Stimulated activated CD4-positive, alpha-beta T cell treated with anti-CD3 and anti-CD28 coated beads, TNF-alpha, amount 100 ng/mL, for 1 hour (primary cell): ENCODE measurements at regions not wholly inside any gene's neighbourhood (a gene's known extent, or its start where the extent isn't known, plus 50 kb on each side); places are given as distances from the start of the nearest gene placed in this dataset.

ENCODE experiments used
- DNase-seq, 3 donors: peaks; one replicate each; pipeline ENCODE4 v3.0.0-alpha.2; 2020; ENCODE audit warnings: low read depth in 3 of 3, low spot score in 1 of 3

DNA sequence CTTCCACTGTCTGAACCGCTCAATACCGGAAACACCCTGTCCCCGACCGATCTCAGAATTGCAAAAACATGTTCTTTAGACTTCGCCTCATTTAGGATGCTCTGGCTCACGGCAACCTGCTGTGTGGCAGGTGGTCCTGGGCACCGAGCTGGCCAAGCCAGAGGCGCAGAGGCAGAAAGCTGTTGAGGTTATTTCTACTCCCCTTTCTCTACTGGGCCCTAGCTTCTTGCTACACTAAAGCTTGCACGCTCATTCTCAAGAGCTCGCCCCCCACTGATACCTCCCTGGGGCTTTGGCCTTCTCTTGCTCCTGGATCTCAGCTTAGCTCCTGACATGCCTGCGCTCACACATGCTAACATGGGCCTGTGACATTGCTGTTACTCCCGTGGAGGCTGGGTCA, 417.4 kb downstream of the LPIN1 start:
- DNase-seq = no peak

GRCh38 chr2:12164689-12165088, 418.3 kb downstream of the LPIN1 start:
- DNase-seq = no peak

GRCh38 chr2:12167525-12168317, 421.3 kb downstream of the LPIN1 start:
- no peak for DNase-seq

DNA sequence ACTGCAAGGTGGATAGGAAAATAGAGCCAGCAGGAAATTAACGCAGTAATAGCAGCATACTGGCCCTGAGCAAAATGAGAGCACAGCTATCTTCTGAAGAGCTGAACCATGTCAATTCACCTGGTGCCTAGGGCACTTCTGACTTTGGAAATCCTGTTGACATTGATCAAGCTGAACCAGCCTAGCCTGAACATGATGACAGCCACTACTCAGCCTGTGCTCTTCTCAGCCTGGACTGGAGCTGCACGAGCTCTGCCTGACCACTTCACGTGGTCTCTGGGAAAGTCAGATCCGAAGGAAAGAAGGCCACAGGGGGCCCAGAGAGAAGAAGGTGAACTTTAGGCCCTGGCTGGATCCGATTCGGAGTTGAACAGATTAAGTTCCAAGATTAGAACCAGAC, 421.9 kb downstream of the LPIN1 start:
- DNase-seq = no peak

GRCh38 chr2:12168791-12169388, 422.5 kb downstream of the LPIN1 start:
- no peak for DNase-seq

- no peak for DNase-seq
Observed at GRCh38 chr2:12169721-12170120, 423.3 kb downstream of the LPIN1 start.

DNA sequence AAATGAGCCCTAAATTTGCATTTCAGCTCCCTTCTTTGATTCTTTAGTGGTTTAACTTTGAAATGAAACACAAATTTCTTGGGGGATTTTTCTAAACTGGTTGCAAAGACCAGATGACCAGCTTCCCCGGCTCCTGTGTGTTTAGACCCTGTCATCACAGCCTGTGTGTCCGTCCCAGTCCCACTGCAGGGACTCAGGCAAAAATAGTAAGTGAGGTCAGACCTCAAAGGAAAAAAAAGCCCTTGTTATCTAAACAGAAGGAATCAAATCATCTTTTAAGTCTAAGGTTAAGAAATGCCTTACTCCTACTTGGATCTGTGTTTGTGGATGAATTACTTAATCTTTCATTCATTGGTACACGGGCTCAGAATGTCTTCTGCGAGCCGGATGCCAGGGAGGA, 423.7 kb downstream of the LPIN1 start:
- no peak for DNase-seq

GRCh38 chr2:12173271-12173942, 427.0 kb downstream of the LPIN1 start:
- DNase-seq = no peak

- DNase-seq = no peak
Observed at GRCh38 chr2:12173943-12174340, 427.5 kb downstream of the LPIN1 start.

DNA sequence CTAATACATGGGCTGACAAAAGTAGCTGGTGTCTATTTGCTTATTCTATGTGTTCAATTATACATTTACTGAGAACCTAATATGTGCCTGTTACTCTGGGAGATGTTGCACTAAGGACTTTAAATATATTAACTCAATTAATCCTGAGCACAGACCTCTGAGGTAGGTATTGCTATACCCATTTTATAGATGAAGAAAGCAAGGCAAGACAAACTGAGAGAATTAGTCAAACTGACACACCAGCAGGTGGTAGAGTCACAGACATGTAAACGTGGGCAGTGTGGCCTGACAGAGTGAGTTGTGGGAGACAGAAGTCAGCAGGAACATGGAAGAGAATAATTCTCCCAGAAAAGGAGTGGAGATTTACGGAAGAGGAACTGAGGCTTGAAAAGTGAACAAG, 428.9 kb downstream of the LPIN1 start:
- DNase-seq = no peak

DNA sequence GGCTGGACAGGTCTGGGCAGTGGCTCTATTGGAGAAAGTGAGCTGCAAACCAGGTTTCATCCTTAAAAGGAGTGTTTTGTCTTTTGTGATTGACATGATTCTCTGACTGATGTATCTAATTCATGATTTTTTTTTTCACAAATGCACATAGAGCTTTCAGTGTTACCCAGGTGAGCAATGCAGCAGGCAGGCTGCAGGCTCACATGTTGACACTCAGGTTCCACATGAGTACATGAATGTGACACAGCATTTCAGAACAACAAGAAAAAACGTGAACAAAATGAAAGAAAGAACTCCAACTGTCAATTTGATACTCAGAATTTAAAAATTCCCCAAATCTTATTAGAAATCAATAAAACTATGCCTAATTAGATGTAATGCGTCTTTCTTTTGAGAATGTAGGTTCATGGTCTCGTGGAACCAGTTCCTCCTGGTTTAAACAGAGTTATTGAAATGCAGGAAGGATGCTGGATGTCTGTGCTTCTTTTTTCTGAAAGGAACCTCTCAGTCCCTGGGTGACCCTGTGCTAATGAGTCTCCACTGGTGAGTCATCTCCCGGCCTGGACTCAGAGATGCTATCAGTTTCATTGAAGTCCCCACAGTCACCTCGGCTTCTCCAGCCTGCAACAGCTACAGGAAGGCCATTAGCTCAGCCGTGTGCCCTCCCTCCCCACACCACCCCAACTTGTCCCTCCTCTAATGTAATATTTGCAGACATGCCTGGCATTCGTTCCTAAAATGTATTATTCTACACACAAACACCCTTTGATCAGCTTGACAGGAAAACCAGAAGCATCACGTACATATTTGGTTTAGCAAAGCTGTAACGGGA, 430.4 kb downstream of the LPIN1 start:
- no peak for DNase-seq

DNA sequence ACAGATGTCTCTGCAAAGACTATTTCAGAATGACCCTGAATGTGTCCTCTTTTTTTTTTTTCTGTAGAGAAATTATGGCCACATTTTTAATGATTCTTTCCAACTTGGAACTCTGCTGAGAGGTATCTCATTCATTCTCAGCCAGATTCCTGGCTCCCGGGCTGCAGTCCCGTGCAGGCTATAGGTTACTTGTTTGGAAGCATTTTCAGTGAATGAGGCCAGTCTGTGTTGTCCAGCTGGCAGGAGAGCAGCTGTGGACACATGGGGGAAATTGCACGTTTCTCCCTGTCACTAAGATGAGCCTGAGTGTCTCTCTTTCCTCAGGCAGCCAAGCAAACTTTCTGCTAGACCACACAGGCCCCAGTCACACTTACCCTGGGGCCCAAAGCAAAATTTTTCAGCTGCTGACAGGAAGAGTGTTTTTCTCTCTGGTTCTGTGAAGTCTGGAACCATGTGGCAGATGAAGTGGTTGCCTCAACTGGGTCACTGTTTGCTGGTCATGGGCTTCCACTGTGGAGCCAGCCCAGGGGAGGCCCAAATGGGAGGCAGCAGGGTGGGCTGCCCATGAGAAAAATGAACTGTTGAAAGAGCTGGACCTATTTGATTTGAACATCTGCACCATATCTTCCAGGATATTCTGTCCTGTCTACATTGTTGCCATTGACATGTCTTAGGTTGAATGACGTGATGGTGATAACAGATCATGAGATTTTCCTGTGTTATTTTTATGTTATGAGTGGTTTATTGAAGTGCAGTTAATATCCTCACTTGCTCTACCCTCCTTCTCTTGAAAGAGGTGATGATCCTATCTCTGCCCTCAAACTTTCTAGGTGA, 431.2 kb downstream of the LPIN1 start:
- no peak for DNase-seq

DNA sequence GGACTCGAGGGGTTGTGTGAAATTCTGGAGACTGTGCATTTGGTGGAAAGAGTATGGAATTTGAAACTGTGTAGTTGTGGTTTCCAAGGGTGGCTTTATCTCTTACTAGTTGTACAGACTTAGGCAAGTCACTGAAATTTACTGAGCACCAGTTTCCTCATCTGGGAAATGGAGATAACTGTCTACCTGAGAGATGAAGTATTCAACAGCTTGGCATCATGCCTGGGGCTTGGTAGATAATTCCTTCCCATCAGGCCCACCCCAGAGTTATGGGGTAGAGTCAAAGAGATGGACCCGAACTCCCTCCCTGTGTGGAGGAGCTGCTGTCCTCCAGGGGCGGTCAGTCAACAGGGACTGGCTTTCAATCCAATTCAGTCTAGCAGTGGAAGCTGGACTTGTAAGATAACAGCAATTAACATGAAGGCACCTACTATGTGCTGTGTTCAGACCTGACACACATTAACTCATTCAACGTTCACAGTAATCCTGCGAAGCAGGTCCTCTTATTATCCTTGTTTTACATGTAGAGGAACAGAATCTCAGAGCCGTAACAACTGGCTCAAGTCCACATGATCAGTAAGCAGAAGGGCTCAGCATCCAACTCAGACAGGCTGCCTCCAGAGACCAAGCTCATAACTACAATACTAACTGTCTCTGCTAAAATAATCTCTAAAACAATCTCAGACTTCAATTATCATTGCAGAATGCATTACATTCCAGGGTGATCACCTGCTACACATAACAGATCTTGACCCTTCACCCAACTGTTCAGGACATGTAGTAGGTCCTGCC, 432.1 kb downstream of the LPIN1 start:
- no peak for DNase-seq

DNA sequence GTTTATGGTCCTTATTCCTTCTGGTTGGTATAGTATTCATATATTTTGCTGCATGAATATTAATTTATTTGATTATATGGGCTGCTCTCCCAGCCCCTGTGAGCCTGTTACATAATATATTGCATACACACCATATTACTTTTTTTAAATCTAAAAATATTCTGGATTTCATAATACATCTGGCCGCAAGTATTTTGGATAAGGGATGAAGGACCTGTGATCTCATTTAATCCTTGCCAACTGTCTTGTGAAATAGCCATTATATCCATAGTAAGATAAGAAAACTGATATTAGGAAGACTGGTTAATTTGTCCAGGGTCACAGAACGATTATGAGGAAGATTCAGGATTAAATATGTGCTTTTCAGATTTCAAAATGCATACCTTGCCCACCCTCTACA, 433.6 kb downstream of the LPIN1 start:
- DNase-seq = no peak

DNA sequence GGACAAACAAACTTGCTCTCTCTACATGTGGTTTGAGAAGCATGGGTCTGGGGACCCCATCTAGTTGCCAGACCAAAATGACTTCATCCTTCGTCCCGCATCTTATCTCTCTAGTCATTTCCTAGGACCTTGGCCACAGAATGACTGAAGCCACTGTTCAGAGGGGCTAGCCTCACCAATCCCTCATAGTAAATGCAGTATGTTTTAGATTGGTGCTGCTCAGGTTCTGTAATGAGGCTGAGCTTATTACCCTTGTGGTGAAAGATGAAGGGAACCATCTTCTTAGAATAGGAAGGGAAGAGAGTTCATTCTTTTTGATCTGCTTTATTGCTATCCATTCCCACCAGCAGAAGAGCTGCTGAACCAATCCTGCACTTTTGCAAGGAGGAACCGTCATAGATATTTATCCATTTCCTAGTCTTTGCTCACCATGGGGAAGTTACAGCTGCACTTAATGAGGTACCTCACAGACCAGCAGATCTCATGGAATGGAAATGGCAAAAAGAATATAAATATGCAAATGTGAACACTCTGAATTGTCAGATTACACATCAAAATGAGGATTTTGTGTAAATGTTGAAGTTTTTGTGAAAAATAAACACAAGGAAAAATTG, 436.7 kb downstream of the LPIN1 start:
- DNase-seq = no peak

- DNase-seq = no peak
Observed at GRCh38 chr2:12192762-12193161, 446.3 kb downstream of the LPIN1 start.

- DNase-seq = no peak
Observed at GRCh38 chr2:12194968-12195367, 448.5 kb downstream of the LPIN1 start.

GRCh38 chr2:12196495-12196894, 450.1 kb downstream of the LPIN1 start:
- DNase-seq = no peak

DNA sequence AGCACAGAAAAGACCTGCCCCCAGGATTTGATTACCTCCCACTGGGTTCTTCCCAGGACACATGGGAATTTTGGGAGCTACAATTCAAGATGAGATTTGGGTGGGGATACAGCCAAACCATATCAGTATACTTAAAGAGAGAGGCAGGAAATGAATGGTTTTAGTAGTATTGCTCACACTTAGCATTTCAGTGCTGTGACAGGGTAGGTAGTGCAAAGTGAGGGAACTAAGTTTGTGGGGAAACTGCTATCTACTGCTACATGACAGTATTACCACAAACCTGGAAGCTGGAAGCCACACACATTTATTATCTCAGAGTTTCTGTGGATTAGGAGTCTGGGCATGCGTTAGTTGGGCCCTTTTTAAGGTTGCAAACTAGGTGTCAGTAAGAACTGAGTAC, 450.7 kb downstream of the LPIN1 start:
- DNase-seq = no peak
